Esophagus muscularis mucosa (tissue), 4 donors: ENCODE measurements at regions not wholly inside any gene's neighbourhood (a gene's known extent, or its start where the extent isn't known, plus 50 kb on each side); places are given as distances from the start of the nearest gene placed in this dataset.

Source experiments
- CTCF ChIP-seq, 3 experiments: fragments of 200-600 bp in 2 of 3; fragments of 450-650 bp in 1 of 3; sonication (generic) in 2 of 3; IDR thresholded peaks; one replicate each; pipeline ENCODE4 v1.5.1; 2017 to 2019; ENCODE audit warnings: antibody characterized with exemption in 3 of 3, mild to moderate bottlenecking in 2 of 3, moderate library complexity in 1 of 3
- EP300 ChIP-seq: sonication (generic); formaldehyde crosslinking; IDR thresholded peaks from one replicate; pipeline ENCODE4 v1.6.1; 2017; ENCODE audit warnings: antibody characterized with exemption
- POLR2A ChIP-seq: fragments of 450-650 bp; IDR thresholded peaks from one replicate; pipeline ENCODE4 v1.6.1; 2017; ENCODE audit warnings: antibody characterized with exemption, moderate library complexity, mild to moderate bottlenecking, low read depth
- POLR2AphosphoS5 ChIP-seq, 2 donors: sonication (generic); formaldehyde crosslinking; IDR thresholded peaks; one replicate each; pipeline ENCODE4 v1.6.1; 2017; ENCODE audit warnings: antibody characterized with exemption in 2 of 2

- no peak for TF ChIP-seq POLR2A
- TF ChIP-seq CTCF (IDR thresholded peaks at IDR 0.05), result no peak
- no peak for TF ChIP-seq POLR2AphosphoS5 (IDR thresholded peaks at IDR 0.05)
- TF ChIP-seq EP300, result no peak
These were observed 200.9 kb upstream of the TRPM3 start for GRCh38 chr9:71322311-71322710.
